ENCODE measurements at regions not wholly inside any gene's neighbourhood (a gene's known extent, or its start where the extent isn't known, plus 50 kb on each side); places are given as distances from the start of the nearest gene placed in this dataset.

- Mint-ChIP-seq H3K27me3 (ENCODE audit: low read depth, unreplicated experiment) (peaks cover 10% of the 10 kb centered on the region), H3K27ac (ENCODE audit: unreplicated experiment) (no peak overlapping the region), H3K36me3 (ENCODE audit: low read depth, unreplicated experiment) (no peaks in the 10 kb centered on the region), H3K9me3 (ENCODE audit: unreplicated experiment) (no peaks in the 10 kb centered on the region), H3K4me1 (ENCODE audit: low read depth, unreplicated experiment) (no peaks in the 10 kb centered on the region), H3K4me3 (ENCODE audit: unreplicated experiment) (no peak overlapping the region)
- Histone ChIP-seq H3K4me3 (ENCODE audit: insufficient read depth, low read depth, low read length) (no peak overlapping the region), H3K4me1 (ENCODE audit: insufficient read depth, low read length) (no peaks in the 10 kb centered on the region), H2AFZ (ENCODE audit: low read depth, low read length) (no peak overlapping the region), H3K79me2 (ENCODE audit: insufficient read depth, low read length) (no peaks in the 10 kb centered on the region), H3K4me2 (ENCODE audit: low read length) (no peak overlapping the region), H3K36me3 (ENCODE audit: insufficient read depth, low read length) (no peaks in the 10 kb centered on the region), H4K20me1 (ENCODE audit: insufficient read depth, low read length) (no peaks in the 10 kb centered on the region), H3K9ac (ENCODE audit: low read length) (no peak overlapping the region), H3K27me3 (ENCODE audit: insufficient read depth, low read length) (no peaks in the 10 kb centered on the region), H3K27ac (ENCODE audit: low read depth, low read length) (no peak overlapping the region), H3K9me3 (ENCODE audit: insufficient read depth, low read depth, low read length) (no peaks in the 10 kb centered on the region)
- no peak for FAIRE-seq
- no peak for TF ChIP-seq CTCF (IDR thresholded peaks at IDR 0.05; ENCODE audit: insufficient read depth, low read depth, low read length)
- no peak for TF ChIP-seq EZH2 (IDR thresholded peaks at IDR 0.05; ENCODE audit: insufficient read depth, low read length)
- DNase-seq (ENCODE audit: low read depth) = no peak
Observed at GRCh38 chr15:98196371-98196770, 235.9 kb downstream of the ARRDC4 start.

GRCh38 chr15:98202256-98202655 is 241.8 kb downstream of the ARRDC4 start:
- TF ChIP-seq EZH2 (IDR thresholded peaks at IDR 0.05; ENCODE audit: insufficient read depth, low read length) (no peak), CTCF (IDR thresholded peaks at IDR 0.05; ENCODE audit: insufficient read depth, low read depth, low read length) (no peak)

GRCh38 chr15:98203872-98204660 is 243.6 kb downstream of the ARRDC4 start:
- peaks cover 2% of the 10 kb centered on the region for H3K9me3 Mint-ChIP-seq (ENCODE audit: unreplicated experiment)
- no peaks in the 10 kb centered on the region for H3K36me3 Mint-ChIP-seq (ENCODE audit: low read depth, unreplicated experiment)

More at GRCh38 chr15:98202256-98202655, 241.8 kb downstream of the ARRDC4 start:
- no peak overlapping the region for H3K27ac ChIP-seq (ENCODE audit: low read depth, low read length)
- no peak overlapping the region for H3K9ac ChIP-seq (ENCODE audit: low read length)
- H3K4me1 ChIP-seq (ENCODE audit: insufficient read depth, low read length) = no peaks in the 10 kb centered on the region
- Mint-ChIP-seq H3K4me1 (ENCODE audit: low read depth, unreplicated experiment) (no peaks in the 10 kb centered on the region), H3K27ac (ENCODE audit: unreplicated experiment) (no peak overlapping the region), H3K36me3 (ENCODE audit: low read depth, unreplicated experiment) (no peaks in the 10 kb centered on the region), H3K9me3 (ENCODE audit: unreplicated experiment) (peaks cover 2% of the 10 kb centered on the region), H3K4me3 (ENCODE audit: unreplicated experiment) (no peak overlapping the region), H3K27me3 (ENCODE audit: low read depth, unreplicated experiment) (no peaks in the 10 kb centered on the region)
- H3K4me2 ChIP-seq (ENCODE audit: low read length) = no peak overlapping the region
- H2AFZ ChIP-seq (ENCODE audit: low read depth, low read length) = no peak overlapping the region
- H3K79me2 ChIP-seq (ENCODE audit: insufficient read depth, low read length) = no peaks in the 10 kb centered on the region
- H3K4me3 ChIP-seq (ENCODE audit: insufficient read depth, low read depth, low read length) = no peak overlapping the region
- peaks cover 4% of the 10 kb centered on the region for H3K9me3 ChIP-seq (ENCODE audit: insufficient read depth, low read depth, low read length)
- H3K36me3 ChIP-seq (ENCODE audit: insufficient read depth, low read length) = no peaks in the 10 kb centered on the region
- no peaks in the 10 kb centered on the region for H3K27me3 ChIP-seq (ENCODE audit: insufficient read depth, low read length)
- H4K20me1 ChIP-seq (ENCODE audit: insufficient read depth, low read length) = no peaks in the 10 kb centered on the region
- FAIRE-seq (no peak), DNase-seq (ENCODE audit: low read depth) (no peak)

More at GRCh38 chr15:98203872-98204660, 243.6 kb downstream of the ARRDC4 start:
- no peak for DNase-seq (ENCODE audit: low read depth)
- H3K4me1 ChIP-seq (ENCODE audit: insufficient read depth, low read length) = no peaks in the 10 kb centered on the region
- peaks cover 4% of the 10 kb centered on the region for H3K9me3 ChIP-seq (ENCODE audit: insufficient read depth, low read depth, low read length)
- no peaks in the 10 kb centered on the region for H4K20me1 ChIP-seq (ENCODE audit: insufficient read depth, low read length)
- Mint-ChIP-seq H3K27me3 (ENCODE audit: low read depth, unreplicated experiment) (no peaks in the 10 kb centered on the region), H3K27ac (ENCODE audit: unreplicated experiment) (no peak overlapping the region), H3K4me1 (ENCODE audit: low read depth, unreplicated experiment) (no peaks in the 10 kb centered on the region), H3K4me3 (ENCODE audit: unreplicated experiment) (no peak overlapping the region)
- TF ChIP-seq CTCF (IDR thresholded peaks at IDR 0.05; ENCODE audit: insufficient read depth, low read depth, low read length) (no peak), EZH2 (IDR thresholded peaks at IDR 0.05; ENCODE audit: insufficient read depth, low read length) (no peak)
- H2AFZ ChIP-seq (ENCODE audit: low read depth, low read length) = no peak overlapping the region
- no peaks in the 10 kb centered on the region for H3K27me3 ChIP-seq (ENCODE audit: insufficient read depth, low read length)
- no peaks in the 10 kb centered on the region for H3K36me3 ChIP-seq (ENCODE audit: insufficient read depth, low read length)
- no peak overlapping the region for H3K9ac ChIP-seq (ENCODE audit: low read length)
- no peak overlapping the region for H3K4me3 ChIP-seq (ENCODE audit: insufficient read depth, low read depth, low read length)
- no peak for FAIRE-seq
- no peak overlapping the region for H3K27ac ChIP-seq (ENCODE audit: low read depth, low read length)
- H3K79me2 ChIP-seq (ENCODE audit: insufficient read depth, low read length) = no peaks in the 10 kb centered on the region
- H3K4me2 ChIP-seq (ENCODE audit: low read length) = no peak overlapping the region
